Panc1 (cell line): ENCODE measurements at regions not wholly inside any gene's neighbourhood (a gene's known extent, or its start where the extent isn't known, plus 50 kb on each side); places are given as distances from the start of the nearest gene placed in this dataset.
"Not testable (repeated sequence)": the region's sequence is repeated elsewhere in the genome, so short reads cannot be mapped to it uniquely, and the experiment has no call there.

Experiments
- CTCF ChIP-seq: fragments of 450-650 bp; IDR thresholded peaks from 2 replicates; pipeline ENCODE4 v1.5.1; 2017; ENCODE audit warnings: mild to moderate bottlenecking
- POLR2AphosphoS5 ChIP-seq: IDR thresholded peaks from 2 replicates; pipeline ENCODE4 v1.6.1; 2012; ENCODE audit warnings: mild to moderate bottlenecking, low read depth, low read length, moderate library complexity
- TCF7L2 ChIP-seq: IDR thresholded peaks from 2 replicates; pipeline ENCODE4 v1.6.1; 2011; ENCODE audit warnings: mild to moderate bottlenecking, low read depth, low read length, inconsistent platforms

GRCh38 chr9:74090921-74091320 is 406.2 kb upstream of the RORB start:
- not testable (repeated sequence) for TF ChIP-seq CTCF, TCF7L2, POLR2AphosphoS5
